GM12878 (cell line): ENCODE measurements at regions not wholly inside any gene's neighbourhood (a gene's known extent, or its start where the extent isn't known, plus 50 kb on each side); places are given as distances from the start of the nearest gene placed in this dataset.

Experiments
- ATAC-seq: fragments of 200-7000 bp; cut with Tn5 transposase; 3 replicates; pipeline ENCODE4 v1.9.1; 2020; ENCODE audit warnings: mild to moderate bottlenecking, moderate library complexity
- BruUV-seq: library from RNA; stranded (reverse); fragments of 400-500 nt; replicated peaks from 2 replicates; lab custom pipeline; 2021; lab: Mats Ljungman, UMichigan
- CTCF ChIA-PET: fragments of 300-600 bp; sonication (Branson Sonifier 250); formaldehyde crosslinking; extraction: SDS; loops from one replicate; lab custom pipeline; 2021; ENCODE audit warnings: inconsistent platforms; lab: Yijun Ruan, JAX
- POLR2A ChIA-PET: fragments of 350-600 bp; formaldehyde crosslinking; extraction: SDS; loops from one replicate; lab custom pipeline; 2021; ENCODE audit warnings: inconsistent platforms; lab: Charles Lee
- RAD21 ChIA-PET: fragments of 300-600 bp; sonication (Branson Sonifier 250); formaldehyde crosslinking; loops from one replicate; lab custom pipeline; 2023; ENCODE audit warnings: antibody characterized with exemption; ENCODE audit not compliant: unreplicated experiment; lab: Charles Lee
- SMC1A ChIA-PET: fragments of 300-600 bp; sonication (Branson Sonifier 250); formaldehyde crosslinking; loops from one replicate; lab custom pipeline; 2023; ENCODE audit not compliant: unreplicated experiment, uncharacterized antibody; lab: Charles Lee
- DNase-seq: peaks from one replicate; pipeline ENCODE4 v3.0.0-alpha.2; 2011; ENCODE audit warnings: low read depth, low spot score
- FAIRE-seq: peaks from 3 replicates; lab custom pipeline; 2011; peaks lifted over from hg19 to GRCh38; lab: Jason Lieb, UNC
- H2AFZ ChIP-seq: 2 replicates; pipeline ENCODE4 v1.6.0; 2011; ENCODE audit warnings: low read depth, low read length, control low read depth; ENCODE audit not compliant: control insufficient read depth
- H3K27ac ChIP-seq: 2 replicates; pipeline ENCODE4 v1.5.1; 2011; ENCODE audit warnings: control low read depth; ENCODE audit not compliant: control insufficient read depth, insufficient read depth
- H3K27me3 ChIP-seq, 2 experiments: replicated peaks in 1 of 2; 2 replicates each; pipeline versions ENCODE4 v1.6.0 to v1.6.1; 2011; ENCODE audit warnings: low read length in 1 of 2; ENCODE audit not compliant: control insufficient read depth in 2 of 2, insufficient read depth in 2 of 2
- H3K36me3 ChIP-seq, 2 experiments: 2 replicates each; pipeline ENCODE4 v1.5.1; 2011; ENCODE audit warnings: low read length in 1 of 2; ENCODE audit not compliant: control insufficient read depth in 2 of 2, insufficient read depth in 2 of 2
- H3K4me1 ChIP-seq: 2 replicates; pipeline ENCODE4 v1.6.1; 2011; ENCODE audit warnings: mild to moderate bottlenecking, low read length, moderate library complexity, mixed read lengths; ENCODE audit not compliant: control insufficient read depth, insufficient read depth
- H3K4me2 ChIP-seq: 2 replicates; pipeline ENCODE4 v1.6.0; 2011; ENCODE audit warnings: control low read depth; ENCODE audit not compliant: control insufficient read depth, insufficient read depth
- H3K4me3 ChIP-seq: fragments of 200-600 bp; sonication (generic); 2 replicates; pipeline ENCODE4 v1.5.1; 2016
- H3K79me2 ChIP-seq: 2 replicates; pipeline ENCODE4 v1.6.0; 2011; ENCODE audit warnings: low read length; ENCODE audit not compliant: control insufficient read depth, insufficient read depth
- H3K9ac ChIP-seq: 2 replicates; pipeline ENCODE4 v1.8.0; 2011; ENCODE audit warnings: low read length, control low read depth, mixed read lengths; ENCODE audit not compliant: control insufficient read depth, insufficient read depth
- H3K9me3 ChIP-seq: replicated peaks from 3 replicates; pipeline ENCODE4 v1.5.1; 2011; ENCODE audit warnings: mild to moderate bottlenecking, low read length; ENCODE audit not compliant: control insufficient read depth, insufficient read depth
- H4K20me1 ChIP-seq: 2 replicates; pipeline ENCODE4 v1.6.0; 2011; ENCODE audit not compliant: control insufficient read depth, insufficient read depth
- MLLT1 ChIP-seq: fragments of 450-650 bp; IDR thresholded peaks from 2 replicates; pipeline ENCODE4 v1.6.1; 2016; ENCODE audit warnings: mild to moderate bottlenecking
- NR2F1 ChIP-seq: fragments of 450-650 bp; conservative IDR thresholded peaks from 2 replicates; pipeline ENCODE4 v1.6.1; 2017; ENCODE audit warnings: mild to moderate bottlenecking
- REST ChIP-seq: IDR thresholded peaks from 2 replicates; pipeline ENCODE4 v1.6.1; 2012; ENCODE audit warnings: mild to moderate bottlenecking, low read depth, low read length
- SUZ12 ChIP-seq: fragments of 200-600 bp; sonication (generic); IDR thresholded peaks from one replicate; pipeline ENCODE4 v1.6.1; 2018; ENCODE audit warnings: antibody characterized with exemption, mild to moderate bottlenecking; ENCODE audit not compliant: unreplicated experiment
- ZZZ3 ChIP-seq: IDR thresholded peaks from 2 replicates; pipeline ENCODE4 v1.6.1; 2011; ENCODE audit warnings: low read depth; ENCODE audit not compliant: control insufficient read depth, insufficient read length
- WGBS: methylation state at CpG from one replicate; pipeline ENCODE4 v1.1.6; 2016; ENCODE audit warnings: low lambda C conversion rate; ENCODE audit not compliant: insufficient replicate concordance, insufficient coverage; ENCODE audit errors: missing lambda C conversion rate; 5-methylcytosine and 5-hydroxymethylcytosine counted together
- in situ Hi-C: fragments of 300-500 bp; cut with MboI; formaldehyde crosslinking; loops from 9 replicates; pipeline ENCODE4 v1.14.3; 2018; ENCODE audit warnings: mixed read lengths
- intact Hi-C: fragments of 100-400 bp; cut with micrococcal nuclease; formaldehyde crosslinking; loops from one replicate; pipeline ENCODE4 v1.14.2; 2022; ENCODE audit not compliant: unreplicated experiment

- no peak for FAIRE-seq
- in situ Hi-C loops = no loop called here
- no TSS peak for BruUV-seq
- TF ChIP-seq ZZZ3 (no peak), SUZ12 (no peak), NR2F1 (no peak), MLLT1 (no peak), REST (no peak)
- WGBS = 36% methylated on average over 12 of the region's 12 CpGs
- SMC1A ChIA-PET = no interaction called here
- no peak for ATAC-seq
- H3K4me3 ChIP-seq = no peak overlapping the region
- H3K27ac ChIP-seq = no peak overlapping the region
- no peak overlapping the region for H3K9ac ChIP-seq
- no peaks in the 10 kb centered on the region for H3K36me3 ChIP-seq
- H3K4me1 ChIP-seq = no peaks in the 10 kb centered on the region
- no peak overlapping the region for H3K4me2 ChIP-seq
- CTCF ChIA-PET = interaction anchor here (0.5 to 0.9 kb wide), 3 partner anchors 14 to 246 kb away, joined by 3 read pairs; no protein-coding TSS in a partner anchor
- no peak overlapping the region for H2AFZ ChIP-seq
- RAD21 ChIA-PET = no interaction called here
- no peak for DNase-seq
- H3K27me3 ChIP-seq = no peaks in the 10 kb centered on the region
- no peaks in the 10 kb centered on the region for H3K9me3 ChIP-seq
- POLR2A ChIA-PET = interaction anchor here (0.5 kb wide), 1 partner anchor 70 kb away, joined by 3 read pairs; no protein-coding TSS in a partner anchor
- no peaks in the 10 kb centered on the region for H4K20me1 ChIP-seq
- no peaks in the 10 kb centered on the region for H3K79me2 ChIP-seq
- intact Hi-C loops = no loop called here
These were observed 164.8 kb upstream of the EMCN start for GRCh38 chr4:100682477-100683218.
